GM23338 (cell line): ENCODE measurements at regions not wholly inside any gene's neighbourhood (a gene's known extent, or its start where the extent isn't known, plus 50 kb on each side); places are given as distances from the start of the nearest gene placed in this dataset.

Source experiments
- EZH2 ChIP-seq: fragments of 200-600 bp; sonication (generic); IDR thresholded peaks from one replicate; pipeline ENCODE4 v1.8.0; 2017; ENCODE audit warnings: antibody characterized with exemption, mild to moderate bottlenecking, low read depth; ENCODE audit not compliant: unreplicated experiment
- EZH2phosphoT487 ChIP-seq: fragments of 200-600 bp; sonication (generic); IDR thresholded peaks from one replicate; pipeline ENCODE4 v1.8.1; 2018; ENCODE audit warnings: antibody characterized with exemption; ENCODE audit not compliant: unreplicated experiment
- POLR2AphosphoS5 ChIP-seq: IDR thresholded peaks from 2 replicates; pipeline ENCODE4 v1.6.1; 2016; ENCODE audit warnings: antibody characterized with exemption, low read depth
- REST ChIP-seq: IDR thresholded peaks from one replicate; pipeline ENCODE4 v1.6.1; 2018; ENCODE audit warnings: antibody characterized with exemption; ENCODE audit not compliant: unreplicated experiment
- ZNF331 ChIP-seq: fragments of 250-450 bp; sonication (Bioruptor Pico); IDR thresholded peaks from 2 replicates; pipeline ENCODE4 v1.5.0; 2020; ENCODE audit warnings: low read depth, mild to moderate bottlenecking, moderate library complexity
- TF ChIP-seq, protein P1 (sequence below), 2 experiments: fragments of 200-600 bp in 1 of 2; sonication (generic) in 1 of 2; conservative IDR thresholded peaks; 2 replicates each; pipeline versions ENCODE4 v1.5.1 to v1.6.1; 2016 to 2017; ENCODE audit warnings: antibody characterized with exemption in 2 of 2, low read depth in 2 of 2, mild to moderate bottlenecking in 2 of 2, moderate library complexity in 1 of 2

DNA sequence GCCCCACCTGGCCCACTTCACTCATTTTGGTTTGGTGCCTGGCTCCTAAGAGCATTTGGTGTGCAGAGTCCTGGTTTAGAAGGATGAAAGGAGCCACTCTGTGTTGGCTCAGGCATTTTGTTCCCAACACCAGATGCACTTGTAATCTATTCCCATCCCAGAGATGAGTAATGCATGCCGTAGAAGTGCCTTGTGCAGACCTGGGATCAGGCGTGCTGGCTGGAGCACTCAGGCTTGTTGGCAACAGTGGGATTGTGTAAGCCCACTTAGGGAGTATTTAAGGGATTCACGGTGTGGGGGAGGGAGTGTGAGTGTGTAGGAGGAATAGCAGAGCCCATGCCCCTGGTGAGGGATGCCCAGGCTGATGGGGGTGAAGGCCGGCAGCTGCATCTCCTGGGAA is 501.5 kb upstream of the TBX3 start:
- TF ChIP-seq, protein P1, sequence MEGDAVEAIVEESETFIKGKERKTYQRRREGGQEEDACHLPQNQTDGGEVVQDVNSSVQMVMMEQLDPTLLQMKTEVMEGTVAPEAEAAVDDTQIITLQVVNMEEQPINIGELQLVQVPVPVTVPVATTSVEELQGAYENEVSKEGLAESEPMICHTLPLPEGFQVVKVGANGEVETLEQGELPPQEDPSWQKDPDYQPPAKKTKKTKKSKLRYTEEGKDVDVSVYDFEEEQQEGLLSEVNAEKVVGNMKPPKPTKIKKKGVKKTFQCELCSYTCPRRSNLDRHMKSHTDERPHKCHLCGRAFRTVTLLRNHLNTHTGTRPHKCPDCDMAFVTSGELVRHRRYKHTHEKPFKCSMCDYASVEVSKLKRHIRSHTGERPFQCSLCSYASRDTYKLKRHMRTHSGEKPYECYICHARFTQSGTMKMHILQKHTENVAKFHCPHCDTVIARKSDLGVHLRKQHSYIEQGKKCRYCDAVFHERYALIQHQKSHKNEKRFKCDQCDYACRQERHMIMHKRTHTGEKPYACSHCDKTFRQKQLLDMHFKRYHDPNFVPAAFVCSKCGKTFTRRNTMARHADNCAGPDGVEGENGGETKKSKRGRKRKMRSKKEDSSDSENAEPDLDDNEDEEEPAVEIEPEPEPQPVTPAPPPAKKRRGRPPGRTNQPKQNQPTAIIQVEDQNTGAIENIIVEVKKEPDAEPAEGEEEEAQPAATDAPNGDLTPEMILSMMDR (conservative IDR thresholded peaks at IDR 0.05; ENCODE audit: low read depth in 2 of 2), result no peak
- TF ChIP-seq ZNF331 (CRISPR knock-in tag) (no peak), REST (no peak), EZH2 (no peak), POLR2AphosphoS5 (no peak), EZH2phosphoT487 (no peak)
